ENCODE measurements at regions not wholly inside any gene's neighbourhood (a gene's known extent, or its start where the extent isn't known, plus 50 kb on each side); places are given as distances from the start of the nearest gene placed in this dataset.

DNA sequence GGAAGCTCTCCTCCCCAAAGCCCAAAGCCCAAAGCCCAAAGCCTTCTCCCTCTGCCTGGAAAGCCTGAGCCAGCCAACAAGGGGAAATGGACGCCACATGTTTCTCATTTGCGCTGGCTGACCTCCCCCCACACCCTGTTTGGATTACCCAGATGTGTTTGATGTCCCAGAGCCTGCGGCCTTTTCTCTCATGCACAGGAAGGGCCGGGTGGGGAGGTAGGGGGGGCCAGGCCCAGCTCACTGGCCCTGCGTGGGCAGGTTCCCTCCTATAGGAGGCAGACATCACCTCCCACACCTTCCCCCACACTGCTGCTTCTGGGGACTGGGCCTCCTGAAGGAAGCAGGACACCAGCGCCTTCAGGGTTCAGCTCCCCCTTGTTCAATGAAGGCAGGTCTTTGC is 116.3 kb downstream of the NAV1 start:
- TF ChIP-seq, protein P1, sequence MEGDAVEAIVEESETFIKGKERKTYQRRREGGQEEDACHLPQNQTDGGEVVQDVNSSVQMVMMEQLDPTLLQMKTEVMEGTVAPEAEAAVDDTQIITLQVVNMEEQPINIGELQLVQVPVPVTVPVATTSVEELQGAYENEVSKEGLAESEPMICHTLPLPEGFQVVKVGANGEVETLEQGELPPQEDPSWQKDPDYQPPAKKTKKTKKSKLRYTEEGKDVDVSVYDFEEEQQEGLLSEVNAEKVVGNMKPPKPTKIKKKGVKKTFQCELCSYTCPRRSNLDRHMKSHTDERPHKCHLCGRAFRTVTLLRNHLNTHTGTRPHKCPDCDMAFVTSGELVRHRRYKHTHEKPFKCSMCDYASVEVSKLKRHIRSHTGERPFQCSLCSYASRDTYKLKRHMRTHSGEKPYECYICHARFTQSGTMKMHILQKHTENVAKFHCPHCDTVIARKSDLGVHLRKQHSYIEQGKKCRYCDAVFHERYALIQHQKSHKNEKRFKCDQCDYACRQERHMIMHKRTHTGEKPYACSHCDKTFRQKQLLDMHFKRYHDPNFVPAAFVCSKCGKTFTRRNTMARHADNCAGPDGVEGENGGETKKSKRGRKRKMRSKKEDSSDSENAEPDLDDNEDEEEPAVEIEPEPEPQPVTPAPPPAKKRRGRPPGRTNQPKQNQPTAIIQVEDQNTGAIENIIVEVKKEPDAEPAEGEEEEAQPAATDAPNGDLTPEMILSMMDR (IDR thresholded peaks at IDR 0.05; ENCODE audit: low read depth, low read length, missing input control) = no peak
- no peak for TF ChIP-seq TAF1 (conservative IDR thresholded peaks at IDR 0.05)
- TF ChIP-seq EGR1 (IDR thresholded peaks at IDR 0.05; ENCODE audit: low read depth in 2 of 2) = no peak
- TF ChIP-seq, protein P2, sequence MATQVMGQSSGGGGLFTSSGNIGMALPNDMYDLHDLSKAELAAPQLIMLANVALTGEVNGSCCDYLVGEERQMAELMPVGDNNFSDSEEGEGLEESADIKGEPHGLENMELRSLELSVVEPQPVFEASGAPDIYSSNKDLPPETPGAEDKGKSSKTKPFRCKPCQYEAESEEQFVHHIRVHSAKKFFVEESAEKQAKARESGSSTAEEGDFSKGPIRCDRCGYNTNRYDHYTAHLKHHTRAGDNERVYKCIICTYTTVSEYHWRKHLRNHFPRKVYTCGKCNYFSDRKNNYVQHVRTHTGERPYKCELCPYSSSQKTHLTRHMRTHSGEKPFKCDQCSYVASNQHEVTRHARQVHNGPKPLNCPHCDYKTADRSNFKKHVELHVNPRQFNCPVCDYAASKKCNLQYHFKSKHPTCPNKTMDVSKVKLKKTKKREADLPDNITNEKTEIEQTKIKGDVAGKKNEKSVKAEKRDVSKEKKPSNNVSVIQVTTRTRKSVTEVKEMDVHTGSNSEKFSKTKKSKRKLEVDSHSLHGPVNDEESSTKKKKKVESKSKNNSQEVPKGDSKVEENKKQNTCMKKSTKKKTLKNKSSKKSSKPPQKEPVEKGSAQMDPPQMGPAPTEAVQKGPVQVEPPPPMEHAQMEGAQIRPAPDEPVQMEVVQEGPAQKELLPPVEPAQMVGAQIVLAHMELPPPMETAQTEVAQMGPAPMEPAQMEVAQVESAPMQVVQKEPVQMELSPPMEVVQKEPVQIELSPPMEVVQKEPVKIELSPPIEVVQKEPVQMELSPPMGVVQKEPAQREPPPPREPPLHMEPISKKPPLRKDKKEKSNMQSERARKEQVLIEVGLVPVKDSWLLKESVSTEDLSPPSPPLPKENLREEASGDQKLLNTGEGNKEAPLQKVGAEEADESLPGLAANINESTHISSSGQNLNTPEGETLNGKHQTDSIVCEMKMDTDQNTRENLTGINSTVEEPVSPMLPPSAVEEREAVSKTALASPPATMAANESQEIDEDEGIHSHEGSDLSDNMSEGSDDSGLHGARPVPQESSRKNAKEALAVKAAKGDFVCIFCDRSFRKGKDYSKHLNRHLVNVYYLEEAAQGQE (IDR thresholded peaks at IDR 0.05) = no peak
- TF ChIP-seq, protein P3, sequence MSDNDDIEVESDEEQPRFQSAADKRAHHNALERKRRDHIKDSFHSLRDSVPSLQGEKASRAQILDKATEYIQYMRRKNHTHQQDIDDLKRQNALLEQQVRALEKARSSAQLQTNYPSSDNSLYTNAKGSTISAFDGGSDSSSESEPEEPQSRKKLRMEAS (IDR thresholded peaks at IDR 0.05) = no peak
- no peak for TF ChIP-seq RAD21 (IDR thresholded peaks at IDR 0.05)
- TF ChIP-seq YY1 (IDR thresholded peaks at IDR 0.05) = no peak
- TF ChIP-seq, protein P4, sequence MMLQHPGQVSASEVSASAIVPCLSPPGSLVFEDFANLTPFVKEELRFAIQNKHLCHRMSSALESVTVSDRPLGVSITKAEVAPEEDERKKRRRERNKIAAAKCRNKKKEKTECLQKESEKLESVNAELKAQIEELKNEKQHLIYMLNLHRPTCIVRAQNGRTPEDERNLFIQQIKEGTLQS (IDR thresholded peaks at IDR 0.05) = no peak
- TF ChIP-seq GABPA (IDR thresholded peaks at IDR 0.05 in 1 of 2, conservative IDR thresholded peaks at IDR 0.05 in 1 of 2) = no peak
- no peak for TF ChIP-seq SP1 (IDR thresholded peaks at IDR 0.05)

Data from liver (tissue), 3 donors.